Endothelial cell of umbilical vein (primary cell): ENCODE measurements at regions not wholly inside any gene's neighbourhood (a gene's known extent, or its start where the extent isn't known, plus 50 kb on each side); places are given as distances from the start of the nearest gene placed in this dataset.

Experiments
- BruUV-seq: library from RNA; stranded (reverse); fragments of 400-500 nt; replicated peaks from 2 replicates; lab custom pipeline; 2021; lab: Mats Ljungman, UMichigan
- CTCF ChIA-PET: fragments of 300-600, 350-600 bp; sonication (Branson Sonifier 250); formaldehyde crosslinking; loops from one replicate; lab custom pipeline; 2021; ENCODE audit warnings: antibody characterized with exemption, inconsistent platforms; lab: Charles Lee
- POLR2A ChIA-PET: fragments of 300-600, 350-600 bp; sonication (Branson Sonifier 250); formaldehyde crosslinking; loops from one replicate; lab custom pipeline; 2021; ENCODE audit warnings: antibody characterized with exemption, inconsistent platforms; lab: Charles Lee
- DNase-seq: peaks from one replicate; pipeline ENCODE4 v3.0.0-alpha.2; 2011; ENCODE audit warnings: low read depth, low spot score
- FAIRE-seq: peaks from 2 replicates; lab custom pipeline; 2011; peaks lifted over from hg19 to GRCh38; lab: Jason Lieb, UNC
- H2AFZ ChIP-seq: 2 replicates; pipeline ENCODE4 v1.6.0; 2012; ENCODE audit warnings: low read depth, low read length, control low read depth, inconsistent platforms
- H3K27ac ChIP-seq: 2 replicates; pipeline ENCODE4 v1.5.1; 2011; ENCODE audit warnings: low read depth, mild to moderate bottlenecking, control low read depth, low read length, moderate library complexity; ENCODE audit not compliant: insufficient read depth
- H3K27me3 ChIP-seq, 2 experiments: 2 replicates each; pipeline versions ENCODE4 v1.6.0 to v1.6.1; 2011; ENCODE audit warnings: low read length in 2 of 2, mixed read lengths in 1 of 2; ENCODE audit not compliant: control insufficient read depth in 2 of 2, insufficient read depth in 2 of 2
- H3K36me3 ChIP-seq, 2 experiments: 2 replicates in 1 of 2; 3 replicates in 1 of 2; pipeline ENCODE4 v1.5.1; 2011; ENCODE audit warnings: low read length in 2 of 2, mild to moderate bottlenecking in 1 of 2, moderate library complexity in 1 of 2; ENCODE audit not compliant: control insufficient read depth in 2 of 2, insufficient read depth in 2 of 2; ENCODE audit errors: extremely low read depth in 1 of 2
- H3K4me1 ChIP-seq: 3 replicates; pipeline ENCODE4 v1.5.1; 2011; ENCODE audit warnings: mild to moderate bottlenecking, low read length; ENCODE audit not compliant: control insufficient read depth, insufficient read depth; ENCODE audit errors: extremely low read depth
- H3K4me2 ChIP-seq: 2 replicates; pipeline ENCODE4 v1.6.1; 2011; ENCODE audit warnings: low read length, control low read depth, mixed read lengths; ENCODE audit not compliant: insufficient read depth
- H3K4me3 ChIP-seq, 3 experiments: fragments of 200-600 bp in 1 of 3; sonication (generic), shearing (Covaris generic) in 1 of 3; replicated peaks in 1 of 3; 2 replicates each; pipeline ENCODE4 v1.5.1; 2011 to 2016; ENCODE audit warnings: control low read depth in 3 of 3, low read length in 3 of 3, mild to moderate bottlenecking in 2 of 3, inconsistent platforms in 1 of 3, low read depth in 1 of 3, moderate library complexity in 1 of 3; ENCODE audit not compliant: insufficient read depth in 1 of 3
- H3K79me2 ChIP-seq: 2 replicates; pipeline ENCODE4 v1.6.0; 2012; ENCODE audit warnings: low read length, inconsistent platforms; ENCODE audit not compliant: control insufficient read depth, insufficient read depth
- H3K9ac ChIP-seq: replicated peaks from 2 replicates; pipeline ENCODE3; 2011; ENCODE audit warnings: low read length, control low read depth; ENCODE audit not compliant: insufficient read depth; ENCODE audit errors: extremely low read depth
- H3K9me1 ChIP-seq: replicated peaks from 3 replicates; pipeline ENCODE4 v1.6.0; 2011; ENCODE audit warnings: mild to moderate bottlenecking, low read length; ENCODE audit not compliant: control insufficient read depth, insufficient read depth; ENCODE audit errors: extremely low read depth
- H3K9me3 ChIP-seq: replicated peaks from 2 replicates; pipeline ENCODE4 v1.5.1; 2012; ENCODE audit warnings: low read length, inconsistent platforms; ENCODE audit not compliant: control insufficient read depth, insufficient read depth
- H4K20me1 ChIP-seq: replicated peaks from 2 replicates; pipeline ENCODE3; 2011; ENCODE audit warnings: mild to moderate bottlenecking, low read length; ENCODE audit not compliant: control insufficient read depth, insufficient read depth; ENCODE audit errors: extremely low read depth
- CTCF ChIP-seq, 2 donors: IDR thresholded peaks; 1 replicate in 1 of 2; 2 replicates in 1 of 2; pipeline ENCODE4 v1.5.1; 2011; ENCODE audit warnings: low read length in 2 of 2, mild to moderate bottlenecking in 2 of 2, moderate library complexity in 2 of 2, control low read depth in 1 of 2, inconsistent platforms in 1 of 2, low read depth in 1 of 2; ENCODE audit not compliant: insufficient read depth in 1 of 2; ENCODE audit errors: extremely low read depth in 1 of 2
- EZH2 ChIP-seq: IDR thresholded peaks from 2 replicates; pipeline ENCODE4 v1.6.1; 2012; ENCODE audit warnings: borderline replicate concordance, low read depth, mild to moderate bottlenecking, moderate library complexity, low read length, inconsistent platforms; ENCODE audit not compliant: severe bottlenecking
- FOS ChIP-seq: IDR thresholded peaks from 2 replicates; pipeline ENCODE4 v1.6.1; 2011; ENCODE audit warnings: mild to moderate bottlenecking, low read length, moderate library complexity, borderline replicate concordance; ENCODE audit not compliant: insufficient read depth
- GATA2 ChIP-seq: IDR thresholded peaks from 2 replicates; pipeline ENCODE4 v1.7.0; 2011; ENCODE audit warnings: low read depth, mild to moderate bottlenecking, moderate library complexity, mixed read lengths, low read length; ENCODE audit not compliant: insufficient read length, insufficient read depth
- JUN ChIP-seq: IDR thresholded peaks from 2 replicates; pipeline ENCODE4 v1.6.1; 2011; ENCODE audit warnings: borderline replicate concordance, low read depth; ENCODE audit not compliant: insufficient read length, insufficient read depth
- MYC ChIP-seq: IDR thresholded peaks from one replicate; pipeline ENCODE4 v1.6.1; 2011; ENCODE audit warnings: mild to moderate bottlenecking, low read depth, low read length
- POLR2A ChIP-seq: IDR thresholded peaks from 2 replicates; pipeline ENCODE4 v1.6.1; 2012; ENCODE audit warnings: low read depth, mild to moderate bottlenecking, control low read depth, low read length
- POLR2AphosphoS5 ChIP-seq: IDR thresholded peaks from 2 replicates; pipeline ENCODE4 v1.6.1; 2012; ENCODE audit warnings: low read depth, mild to moderate bottlenecking, control low read depth, low read length, moderate library complexity; ENCODE audit not compliant: insufficient read depth
- dilution Hi-C: fragments of 300-500 bp; cut with MboI; formaldehyde crosslinking; loops from one replicate; pipeline ENCODE4 v1.15.0; 2019; ENCODE audit warnings: low sequenced_read_pairs; ENCODE audit not compliant: extremely low pct_ligation_motif_present
- intact Hi-C: fragments of 100-400 bp; cut with micrococcal nuclease; formaldehyde crosslinking; loops from one replicate; pipeline ENCODE4 v1.10.0; 2022
- TF ChIP-seq, protein P1 (sequence below): IDR thresholded peaks from 2 replicates; pipeline ENCODE4 v1.6.1; 2011; ENCODE audit not compliant: insufficient read depth, insufficient read length

DNA sequence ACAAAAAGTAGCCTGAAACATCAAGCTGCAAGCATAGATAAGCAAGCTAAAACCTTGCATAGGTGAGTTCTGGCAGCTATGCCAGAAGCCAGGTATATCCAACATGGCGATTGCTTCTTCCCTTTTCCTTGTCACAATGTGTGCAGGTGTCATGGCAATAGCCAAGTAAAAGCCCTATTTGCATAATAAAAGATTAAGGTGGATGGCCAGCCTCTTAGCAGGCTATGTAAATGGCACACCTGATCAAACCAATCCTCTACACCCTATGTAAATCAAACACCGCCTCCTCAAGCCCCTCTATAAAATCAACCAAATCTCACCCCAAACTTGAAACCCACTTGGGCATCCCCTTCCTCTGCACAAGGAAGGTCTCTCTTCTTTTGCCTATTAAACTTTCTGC, 366.8 kb downstream of the VGLL3 start:
- CTCF ChIA-PET = no interaction called here
- H3K4me1 ChIP-seq = no peaks in the 10 kb centered on the region
- no peak for DNase-seq
- POLR2A ChIA-PET = no interaction called here
- H3K79me2 ChIP-seq = no peaks in the 10 kb centered on the region
- no peaks in the 10 kb centered on the region for H3K27me3 ChIP-seq
- TF ChIP-seq EZH2 (no peak), CTCF (IDR thresholded peaks at IDR 0.05; ENCODE audit: extremely low read depth in 1 of 2, insufficient read depth in 1 of 2, low read depth in 1 of 2, low read length in 2 of 2) (no peak), JUN (no peak), MYC (no peak), FOS (no peak), POLR2A (no peak), GATA2 (no peak), POLR2AphosphoS5 (no peak)
- TF ChIP-seq, protein P1, sequence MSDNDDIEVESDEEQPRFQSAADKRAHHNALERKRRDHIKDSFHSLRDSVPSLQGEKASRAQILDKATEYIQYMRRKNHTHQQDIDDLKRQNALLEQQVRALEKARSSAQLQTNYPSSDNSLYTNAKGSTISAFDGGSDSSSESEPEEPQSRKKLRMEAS = no peak
- intact Hi-C loops = no loop called here
- no peak overlapping the region for H3K4me2 ChIP-seq
- H3K9me3 ChIP-seq = peaks cover 5% of the 10 kb centered on the region
- no peak overlapping the region for H3K27ac ChIP-seq
- no peaks in the 10 kb centered on the region for H4K20me1 ChIP-seq
- no peak overlapping the region for H3K9ac ChIP-seq
- H3K36me3 ChIP-seq = no peaks in the 10 kb centered on the region
- FAIRE-seq = no peak
- H3K9me1 ChIP-seq = no peaks in the 10 kb centered on the region
- H3K4me3 ChIP-seq = no peak overlapping the region
- dilution Hi-C loops = no loop called here
- no TSS peak for BruUV-seq
- no peak overlapping the region for H2AFZ ChIP-seq
